NOMO-1 (cell line): ENCODE measurements at regions not wholly inside any gene's neighbourhood (a gene's known extent, or its start where the extent isn't known, plus 50 kb on each side); places are given as distances from the start of the nearest gene placed in this dataset.

Source experiments
- DNase-seq, 2 experiments: peaks; one replicate each; lab custom pipeline; 2025; ENCODE audit not compliant: unreplicated experiment in 2 of 2; lab: John Stamatoyannopoulos, UW

- DNase-seq: no peak
Measured at GRCh38 chr10:3692387-3692999, 92.5 kb downstream of the KLF6 start.

- no peak for DNase-seq
Measured at GRCh38 chr10:3691482-3691881, 93.5 kb downstream of the KLF6 start.

GRCh38 chr10:3689871-3690510 is 95.0 kb downstream of the KLF6 start:
- DNase-seq: no peak

- no peak for DNase-seq
Measured at GRCh38 chr10:3687510-3688081, 97.4 kb downstream of the KLF6 start.

- no peak for DNase-seq
Measured at GRCh38 chr10:3685384-3685783, 99.6 kb downstream of the KLF6 start.

GRCh38 chr10:3684891-3685290 is 100.1 kb downstream of the KLF6 start:
- no peak for DNase-seq

- DNase-seq: no peak
Measured at GRCh38 chr10:3683560-3683959, 101.4 kb downstream of the KLF6 start.

- no peak for DNase-seq
Measured at GRCh38 chr10:3682745-3683144, 102.3 kb downstream of the KLF6 start.

GRCh38 chr10:3681642-3682554 is 103.1 kb downstream of the KLF6 start:
- DNase-seq: no peak

- no peak for DNase-seq
Measured at GRCh38 chr10:3679950-3680629, 104.9 kb downstream of the KLF6 start.

GRCh38 chr10:3678629-3679227 is 106.3 kb downstream of the KLF6 start:
- no peak for DNase-seq

- DNase-seq: no peak
Measured at GRCh38 chr10:3676564-3676963, 108.4 kb downstream of the KLF6 start.

GRCh38 chr10:3672220-3672619 is 112.8 kb downstream of the KLF6 start:
- DNase-seq: no peak

- peak; percentile 5 to 34 for DNase-seq
Measured at GRCh38 chr10:3671386-3671955, 113.5 kb downstream of the KLF6 start.

GRCh38 chr10:3668966-3669330 is 116.1 kb downstream of the KLF6 start:
- peak in 1 of 2 experiments; percentile 15 for DNase-seq

GRCh38 chr10:3668276-3668965 is 116.6 kb downstream of the KLF6 start:
- peak; percentile 6 to 32 for DNase-seq

- peak; percentile 21 to 30 for DNase-seq
Measured at GRCh38 chr10:3666525-3667302, 118.3 kb downstream of the KLF6 start.

GRCh38 chr10:3665316-3665908 is 119.6 kb downstream of the KLF6 start:
- DNase-seq: no peak
